ENCODE measurements at regions not wholly inside any gene's neighbourhood (a gene's known extent, or its start where the extent isn't known, plus 50 kb on each side); places are given as distances from the start of the nearest gene placed in this dataset.

DNA sequence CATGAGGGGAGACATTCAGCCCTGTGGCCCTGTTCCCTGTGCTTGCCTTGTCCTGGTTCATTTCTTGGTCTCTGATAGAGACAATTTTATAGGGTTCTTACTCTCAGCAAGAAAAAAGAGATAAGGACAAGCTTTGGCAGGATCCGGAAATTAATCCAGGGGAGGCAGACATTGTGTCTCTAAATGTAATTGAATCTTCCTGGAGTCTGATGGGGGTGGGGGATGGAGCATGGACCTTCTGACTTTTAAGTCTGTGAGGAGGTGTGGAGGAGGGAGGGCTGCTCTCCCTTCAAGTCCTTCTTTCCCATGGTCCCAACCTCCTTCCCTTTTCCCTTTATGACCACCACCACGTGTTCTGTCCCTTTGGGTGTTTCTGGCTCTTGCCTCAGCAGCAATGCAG lies 512.7 kb downstream of the DHX35 start:
- CTCF ChIA-PET = no interaction called here
- POLR2A ChIA-PET = no interaction called here
- TF ChIP-seq, protein P1, sequence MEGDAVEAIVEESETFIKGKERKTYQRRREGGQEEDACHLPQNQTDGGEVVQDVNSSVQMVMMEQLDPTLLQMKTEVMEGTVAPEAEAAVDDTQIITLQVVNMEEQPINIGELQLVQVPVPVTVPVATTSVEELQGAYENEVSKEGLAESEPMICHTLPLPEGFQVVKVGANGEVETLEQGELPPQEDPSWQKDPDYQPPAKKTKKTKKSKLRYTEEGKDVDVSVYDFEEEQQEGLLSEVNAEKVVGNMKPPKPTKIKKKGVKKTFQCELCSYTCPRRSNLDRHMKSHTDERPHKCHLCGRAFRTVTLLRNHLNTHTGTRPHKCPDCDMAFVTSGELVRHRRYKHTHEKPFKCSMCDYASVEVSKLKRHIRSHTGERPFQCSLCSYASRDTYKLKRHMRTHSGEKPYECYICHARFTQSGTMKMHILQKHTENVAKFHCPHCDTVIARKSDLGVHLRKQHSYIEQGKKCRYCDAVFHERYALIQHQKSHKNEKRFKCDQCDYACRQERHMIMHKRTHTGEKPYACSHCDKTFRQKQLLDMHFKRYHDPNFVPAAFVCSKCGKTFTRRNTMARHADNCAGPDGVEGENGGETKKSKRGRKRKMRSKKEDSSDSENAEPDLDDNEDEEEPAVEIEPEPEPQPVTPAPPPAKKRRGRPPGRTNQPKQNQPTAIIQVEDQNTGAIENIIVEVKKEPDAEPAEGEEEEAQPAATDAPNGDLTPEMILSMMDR (IDR thresholded peaks at IDR 0.05; ENCODE audit: control extremely low read depth, extremely low read depth, low read depth, missing control alignments) = no peak
- no peak for DNase-seq (ENCODE audit: extremely low spot score)

DNA sequence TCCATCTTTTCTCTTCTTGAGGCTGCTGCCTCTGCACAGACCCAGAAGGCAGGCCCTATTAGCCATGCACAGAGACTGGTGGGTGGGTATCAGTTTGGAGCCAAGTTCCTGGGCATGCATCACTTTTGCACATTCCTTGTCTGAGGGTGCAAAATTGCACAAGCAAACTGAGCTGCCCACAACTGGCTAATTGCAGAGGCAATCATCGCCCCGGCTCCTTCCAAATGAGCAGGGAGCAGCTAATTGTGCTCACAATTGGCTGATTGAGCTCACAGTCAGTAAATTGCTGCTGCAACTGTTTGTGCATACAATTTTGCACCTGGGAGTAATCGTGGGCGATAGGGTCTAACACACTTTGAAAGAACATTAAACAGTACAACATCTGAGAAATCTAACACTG lies 511.4 kb downstream of the DHX35 start:
- ChIA-PET CTCF (no interaction called here), POLR2A (no interaction called here)
- DNase-seq (ENCODE audit: extremely low spot score) = no peak
- TF ChIP-seq, protein P1 (IDR thresholded peaks at IDR 0.05; ENCODE audit: control extremely low read depth, extremely low read depth, low read depth, missing control alignments) = no peak

DNA sequence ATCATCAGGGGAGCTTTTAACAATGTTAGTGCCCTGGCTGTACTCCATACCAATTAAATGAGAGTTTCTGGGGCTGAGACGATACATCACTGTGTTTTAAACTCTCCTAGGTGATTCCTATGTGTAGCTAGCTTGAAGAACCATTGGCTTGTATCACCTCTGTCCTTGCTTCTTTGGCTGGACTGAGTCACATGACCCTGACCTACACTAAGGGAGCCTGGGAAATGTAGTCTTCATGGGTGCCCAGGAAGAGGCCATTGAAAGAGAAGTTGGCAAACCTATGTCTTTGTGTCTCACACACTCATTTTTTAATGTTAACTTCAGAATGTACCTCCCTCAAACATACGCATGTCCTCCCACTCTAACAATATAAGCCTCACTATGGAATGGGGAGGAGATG lies 506.6 kb downstream of the DHX35 start:
- POLR2A ChIA-PET = no interaction called here
- CTCF ChIA-PET = no interaction called here
- TF ChIP-seq, protein P1 (IDR thresholded peaks at IDR 0.05; ENCODE audit: control extremely low read depth, extremely low read depth, low read depth, missing control alignments) = no peak
- DNase-seq (ENCODE audit: extremely low spot score) = no peak

DNA sequence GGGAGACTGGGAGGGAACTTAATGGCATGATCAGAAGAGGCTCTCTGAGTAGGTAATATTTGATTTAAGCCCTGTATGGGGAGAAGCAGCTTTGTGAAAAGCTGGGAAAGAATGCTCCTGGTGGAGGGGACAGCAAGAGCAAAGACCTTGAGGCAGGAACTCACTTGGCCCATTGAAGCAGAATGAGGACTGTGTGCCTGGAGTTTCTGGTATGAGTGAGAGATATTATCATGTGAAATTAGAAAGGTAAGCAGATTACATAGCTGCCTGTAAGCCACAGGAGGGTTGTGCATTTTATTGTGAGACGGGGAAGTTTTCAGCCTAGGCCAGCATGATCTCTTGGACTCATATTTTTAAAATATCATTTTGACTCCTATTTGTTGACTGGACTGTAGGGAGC lies 502.1 kb downstream of the DHX35 start:
- TF ChIP-seq, protein P1 (IDR thresholded peaks at IDR 0.05; ENCODE audit: control extremely low read depth, extremely low read depth, low read depth, missing control alignments) = no peak
- no peak for DNase-seq (ENCODE audit: extremely low spot score)
- ChIA-PET POLR2A (no interaction called here), CTCF (no interaction called here)

DNA sequence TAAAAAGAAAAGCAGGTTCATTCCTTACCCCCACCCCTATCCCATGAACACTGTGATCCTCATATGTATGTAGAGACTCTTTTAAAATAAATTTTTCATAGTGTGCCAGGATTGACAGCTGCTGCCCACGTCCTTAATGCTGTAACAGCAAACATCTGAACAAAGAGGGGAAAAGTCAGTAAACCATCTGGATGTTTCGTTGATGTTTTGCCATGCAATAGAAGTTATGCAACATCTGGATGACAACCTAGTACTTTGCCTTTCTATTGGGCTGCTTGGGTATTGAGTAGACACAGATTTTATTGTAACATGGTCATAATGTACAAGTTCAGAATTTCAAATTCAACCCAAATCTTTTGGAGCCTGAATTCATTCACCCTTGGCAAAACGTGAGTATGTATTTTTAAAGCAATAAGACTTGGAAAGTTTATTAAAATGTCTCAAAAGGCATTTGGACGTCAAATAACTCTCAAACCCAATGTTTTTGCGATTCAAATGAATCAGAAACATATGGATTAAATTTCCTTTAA lies 500.3 kb downstream of the DHX35 start:
- ChIA-PET POLR2A (no interaction called here), CTCF (no interaction called here)
- DNase-seq (ENCODE audit: extremely low spot score) = no peak
- TF ChIP-seq, protein P1 (IDR thresholded peaks at IDR 0.05; ENCODE audit: control extremely low read depth, extremely low read depth, low read depth, missing control alignments) = no peak

DNA sequence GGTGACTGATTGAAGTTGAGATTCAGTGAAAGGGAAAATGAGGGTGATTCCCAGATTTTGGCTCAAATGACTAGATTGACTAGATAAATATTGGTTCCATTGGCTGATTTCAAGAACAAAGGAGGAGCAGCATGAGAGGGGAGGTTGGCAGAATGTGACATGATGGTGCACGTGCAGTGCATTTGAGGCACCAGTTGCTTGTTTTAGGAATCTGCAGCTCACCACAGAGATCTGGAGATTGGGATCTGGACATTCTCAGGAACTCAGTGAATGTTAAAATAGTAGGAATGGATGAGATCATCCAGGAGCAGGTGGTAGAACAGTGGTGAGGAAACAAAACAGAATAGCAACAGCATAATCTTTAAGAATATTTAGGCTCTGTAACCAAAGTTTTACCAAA lies 496.3 kb downstream of the DHX35 start:
- DNase-seq (ENCODE audit: extremely low spot score) = no peak
- ChIA-PET POLR2A (no interaction called here), CTCF (interaction anchor here (1.4 kb wide), 1 partner anchor 18 kb away, joined by 4 read pairs; no protein-coding TSS in a partner anchor)
- TF ChIP-seq, protein P1 (IDR thresholded peaks at IDR 0.05; ENCODE audit: control extremely low read depth, extremely low read depth, low read depth, missing control alignments) = no peak

DNA sequence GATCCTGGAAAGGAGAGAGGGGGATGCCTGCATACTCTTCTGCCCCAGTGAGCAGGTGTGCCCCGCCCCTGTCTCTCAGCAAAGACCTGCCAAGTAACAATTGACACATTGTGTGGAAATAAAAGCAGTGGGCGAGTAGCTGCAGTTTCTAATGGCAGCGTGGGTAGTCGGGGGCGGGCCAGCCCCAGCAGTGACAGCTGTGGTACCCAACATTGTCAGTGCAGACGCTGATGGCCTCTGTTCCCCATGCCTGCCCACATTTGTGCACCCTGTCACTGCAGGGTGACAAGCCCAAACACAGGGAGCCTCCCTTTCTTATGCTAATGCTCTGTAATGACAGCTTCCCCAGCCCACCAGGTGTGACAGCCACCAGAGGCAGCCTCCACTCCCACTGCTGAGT lies 491.7 kb downstream of the DHX35 start:
- CTCF ChIA-PET = interaction anchor here (1.6 kb wide), 1 partner anchor 9 kb away, joined by 3 read pairs; no protein-coding TSS in a partner anchor
- DNase-seq (ENCODE audit: extremely low spot score) = no peak
- TF ChIP-seq, protein P1 (IDR thresholded peaks at IDR 0.05; ENCODE audit: control extremely low read depth, extremely low read depth, low read depth, missing control alignments) = no peak
- POLR2A ChIA-PET = no interaction called here

Data from GM10248 (cell line).